Ammon's horn (tissue), 1 donor: ENCODE measurements at regions not wholly inside any gene's neighbourhood (a gene's known extent, or its start where the extent isn't known, plus 50 kb on each side); places are given as distances from the start of the nearest gene placed in this dataset.
"Not testable (repeated sequence)": the region's sequence is repeated elsewhere in the genome, so short reads cannot be mapped to it uniquely, and the experiment has no call there.

Experiments used
- DNase-seq: peaks from one replicate; pipeline ENCODE4 v3.0.0-alpha.2; 2016; ENCODE audit warnings: low spot score

GRCh38 chr2:228417526-228417925, 236.0 kb upstream of the SPHKAP start:
- no peak for DNase-seq

GRCh38 chr2:228410061-228410460, 228.6 kb upstream of the SPHKAP start:
- DNase-seq = no peak

GRCh38 chr2:228409493-228409892, 228.0 kb upstream of the SPHKAP start:
- DNase-seq = no peak

GRCh38 chr2:228408529-228409227, 227.2 kb upstream of the SPHKAP start:
- DNase-seq = no peak

- DNase-seq = no peak
Observed at GRCh38 chr2:228407821-228408220, 226.3 kb upstream of the SPHKAP start.

GRCh38 chr2:228401065-228401912, 219.8 kb upstream of the SPHKAP start:
- DNase-seq = no peak

- DNase-seq = no peak
Observed at GRCh38 chr2:228387776-228388175, 206.3 kb upstream of the SPHKAP start.

- no peak for DNase-seq
Observed at GRCh38 chr2:228378696-228379425, 197.4 kb upstream of the SPHKAP start.

GRCh38 chr2:228378233-228378632, 196.7 kb upstream of the SPHKAP start:
- DNase-seq = no peak

GRCh38 chr2:228377533-228377932, 196.0 kb upstream of the SPHKAP start:
- DNase-seq = no peak

GRCh38 chr2:228374741-228375140, 193.3 kb upstream of the SPHKAP start:
- no peak for DNase-seq

- no peak for DNase-seq
Observed at GRCh38 chr2:228373191-228373590, 191.7 kb upstream of the SPHKAP start.

- DNase-seq = no peak
Observed at GRCh38 chr2:228372212-228372611, 190.7 kb upstream of the SPHKAP start.

- DNase-seq = no peak
Observed at GRCh38 chr2:228369400-228370031, 188.0 kb upstream of the SPHKAP start.

- DNase-seq = no peak
Observed at GRCh38 chr2:228367356-228367755, 185.9 kb upstream of the SPHKAP start.

- DNase-seq = no peak
Observed at GRCh38 chr2:228359473-228359872, 178.0 kb upstream of the SPHKAP start.

GRCh38 chr2:228355897-228356296, 174.4 kb upstream of the SPHKAP start:
- DNase-seq = no peak

GRCh38 chr2:228352980-228353379, 171.5 kb upstream of the SPHKAP start:
- DNase-seq = not testable (repeated sequence)

- no peak for DNase-seq
Observed at GRCh38 chr2:228352048-228352447, 170.6 kb upstream of the SPHKAP start.

GRCh38 chr2:228348516-228349064, 167.1 kb upstream of the SPHKAP start:
- DNase-seq = no peak

GRCh38 chr2:228344531-228344930, 163.0 kb upstream of the SPHKAP start:
- no peak for DNase-seq

- DNase-seq = no peak
Observed at GRCh38 chr2:228339525-228339924, 158.0 kb upstream of the SPHKAP start.
